CD14-positive monocyte (primary cell): ENCODE measurements at regions not wholly inside any gene's neighbourhood (a gene's known extent, or its start where the extent isn't known, plus 50 kb on each side); places are given as distances from the start of the nearest gene placed in this dataset.

ENCODE experiments used
- DNase-seq, 3 donors: peaks; one replicate each; pipeline ENCODE4 v3.0.0-alpha.2; 2011 to 2022
- H2AFZ ChIP-seq: 2 replicates; pipeline ENCODE4 v1.6.0; 2012; ENCODE audit warnings: mild to moderate bottlenecking, low read depth, low read length, inconsistent platforms; ENCODE audit not compliant: insufficient read depth, poor library complexity, severe bottlenecking
- H3K27ac ChIP-seq, 2 donors: 1 replicate in 1 of 2; 2 replicates in 1 of 2; pipeline ENCODE4 v1.5.1; 2012 to 2013; ENCODE audit warnings: low read length in 2 of 2, control low read depth in 1 of 2, inconsistent platforms in 1 of 2, low read depth in 1 of 2, mild to moderate bottlenecking in 1 of 2
- H3K27me3 ChIP-seq, 2 donors: one replicate each; pipeline versions ENCODE4 v1.6.0 to v1.6.1; 2011 to 2013; ENCODE audit warnings: low read length in 2 of 2; ENCODE audit not compliant: control insufficient read depth in 2 of 2, insufficient read depth in 2 of 2
- H3K36me3 ChIP-seq, 2 donors: replicated peaks in 1 of 2; 1 replicate in 1 of 2; 2 replicates in 1 of 2; pipeline versions ENCODE4 v1.5.1 to v1.6.1; 2012 to 2013; ENCODE audit warnings: low read length in 2 of 2, control low read depth in 1 of 2, inconsistent platforms in 1 of 2, mild to moderate bottlenecking in 1 of 2; ENCODE audit not compliant: insufficient read depth in 2 of 2, control insufficient read depth in 1 of 2
- H3K4me1 ChIP-seq, 2 donors: 1 replicate in 1 of 2; 2 replicates in 1 of 2; pipeline versions ENCODE4 v1.5.1 to v1.6.1; 2012 to 2013; ENCODE audit warnings: low read length in 2 of 2, control low read depth in 1 of 2, inconsistent platforms in 1 of 2, mild to moderate bottlenecking in 1 of 2, moderate library complexity in 1 of 2; ENCODE audit not compliant: insufficient read depth in 2 of 2, control insufficient read depth in 1 of 2
- H3K4me2 ChIP-seq: replicated peaks from 2 replicates; pipeline ENCODE3; 2012; ENCODE audit warnings: low read length, moderate library complexity, mild to moderate bottlenecking; ENCODE audit not compliant: poor library complexity, severe bottlenecking; ENCODE audit errors: extremely low read depth
- H3K4me3 ChIP-seq, 3 experiments: fragments of 200-600 bp in 1 of 3; sonication (generic) in 1 of 3; replicated peaks in 1 of 3; 1 replicate in 2 of 3; 2 replicates in 1 of 3; pipeline ENCODE4 v1.5.1; 2011 to 2013; ENCODE audit warnings: low read length in 3 of 3, mild to moderate bottlenecking in 3 of 3, control low read depth in 2 of 3, low read depth in 2 of 3, inconsistent platforms in 1 of 3, moderate library complexity in 1 of 3
- H3K79me2 ChIP-seq: 2 replicates; pipeline ENCODE4 v1.6.0; 2012; ENCODE audit warnings: mild to moderate bottlenecking, control low read depth, inconsistent platforms, low read length, moderate library complexity; ENCODE audit not compliant: insufficient read depth
- H3K9ac ChIP-seq: 2 replicates; pipeline ENCODE4 v1.6.0; 2017; ENCODE audit warnings: low read length, mild to moderate bottlenecking; ENCODE audit not compliant: insufficient read depth, poor library complexity, severe bottlenecking
- H3K9me3 ChIP-seq, 2 donors: replicated peaks in 1 of 2; 1 replicate in 1 of 2; 2 replicates in 1 of 2; pipeline versions ENCODE4 v1.5.1 to v1.6.1; 2012 to 2013; ENCODE audit warnings: low read length in 2 of 2, control low read depth in 1 of 2; ENCODE audit not compliant: control insufficient read depth in 1 of 2, insufficient read depth in 1 of 2
- H4K20me1 ChIP-seq: 2 replicates; pipeline ENCODE4 v1.6.0; 2012; ENCODE audit warnings: mild to moderate bottlenecking, low read length, control low read depth, moderate library complexity; ENCODE audit not compliant: insufficient read depth
- H3K27ac Mint-ChIP-seq, 7 donors: one replicate each; pipeline ENCODE4 v1.8.0; 2020; ENCODE audit warnings: mild to moderate bottlenecking in 7 of 7, mixed read lengths in 7 of 7, moderate library complexity in 6 of 7, inconsistent platforms in 2 of 7
- H3K27me3 Mint-ChIP-seq, 3 donors: one replicate each; pipeline ENCODE4 v1.8.0; 2021 to 2022; ENCODE audit warnings: low read depth in 3 of 3, mild to moderate bottlenecking in 3 of 3, mixed read lengths in 3 of 3, moderate library complexity in 3 of 3, inconsistent platforms in 1 of 3
- H3K36me3 Mint-ChIP-seq, 2 donors: one replicate each; pipeline ENCODE4 v1.8.0; 2020; ENCODE audit warnings: mixed read lengths in 2 of 2, inconsistent platforms in 1 of 2, mild to moderate bottlenecking in 1 of 2
- H3K4me1 Mint-ChIP-seq: one replicate; pipeline ENCODE4 v1.8.0; 2020; ENCODE audit warnings: mild to moderate bottlenecking, mixed read lengths
- H3K4me3 Mint-ChIP-seq, 2 donors: one replicate each; pipeline ENCODE4 v1.8.0; 2020; ENCODE audit warnings: mild to moderate bottlenecking in 2 of 2, mixed read lengths in 2 of 2, moderate library complexity in 1 of 2
- H3K9me3 Mint-ChIP-seq, 7 donors: one replicate each; pipeline ENCODE4 v1.8.0; 2020 to 2022; ENCODE audit warnings: mixed read lengths in 7 of 7, mild to moderate bottlenecking in 6 of 7, moderate library complexity in 6 of 7, inconsistent platforms in 2 of 7
- CTCF ChIP-seq: fragments of 200-600 bp; IDR thresholded peaks from one replicate; pipeline ENCODE4 v1.8.0; 2022; ENCODE audit warnings: antibody characterized with exemption, mild to moderate bottlenecking
- WGBS: methylation state at CpG from one replicate; pipeline ENCODE4 v1.1.5; 2013; ENCODE audit warnings: missing lambda C conversion rate; ENCODE audit not compliant: insufficient coverage; 5-methylcytosine and 5-hydroxymethylcytosine counted together
- intact Hi-C, 2 donors: fragments of 100-400 bp; cut with micrococcal nuclease; formaldehyde crosslinking; loops; one replicate each; pipeline versions ENCODE4 v1.15.0 to v1.15.1; 2023

DNA sequence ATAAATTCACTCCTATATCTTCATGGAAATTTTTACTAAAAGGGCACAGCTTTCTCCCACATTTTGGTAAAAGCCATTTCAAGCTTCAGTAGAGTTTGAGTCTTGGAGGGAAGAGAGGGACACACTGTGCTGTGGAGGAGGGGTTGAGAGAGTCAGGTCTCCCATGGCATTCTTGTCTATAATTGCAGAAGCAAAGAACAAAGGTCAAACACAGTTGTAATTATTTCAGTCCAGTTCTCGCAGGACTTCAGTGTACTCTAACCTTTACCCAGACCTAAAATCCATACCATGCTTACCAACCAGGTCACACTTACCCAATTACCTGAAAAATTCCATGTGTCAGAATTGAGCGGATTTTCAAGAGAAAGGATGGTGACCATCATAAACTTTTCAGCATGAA, 298.4 kb downstream of the XPNPEP1 start:
- Histone ChIP-seq H2AFZ (no peak overlapping the region), H3K36me3 (no peaks in the 10 kb centered on the region), H3K4me3 (no peak overlapping the region), H3K79me2 (no peaks in the 10 kb centered on the region), H3K9me3 (no peaks in the 10 kb centered on the region), H3K27ac (no peak overlapping the region), H3K4me1 (no peaks in the 10 kb centered on the region), H3K27me3 (no peaks in the 10 kb centered on the region), H4K20me1 (no peaks in the 10 kb centered on the region), H3K4me2 (no peak overlapping the region), H3K9ac (no peak overlapping the region)
- no peak overlapping the region for H3K4me3 Mint-ChIP-seq
- H3K27ac Mint-ChIP-seq: no peak overlapping the region
- H3K9me3 Mint-ChIP-seq: peaks cover 0 to 20% (median 5%) of the 10 kb centered on the region in 7 donors
- no peak for TF ChIP-seq CTCF
- intact Hi-C loops: no loop called here
- WGBS: 90% methylated on average over 1 of the region's 2 CpGs
- H3K36me3 Mint-ChIP-seq: no peaks in the 10 kb centered on the region
- no peaks in the 10 kb centered on the region for H3K27me3 Mint-ChIP-seq
- DNase-seq: no peak
- no peaks in the 10 kb centered on the region for H3K4me1 Mint-ChIP-seq

- Mint-ChIP-seq H3K27ac (no peak overlapping the region), H3K4me1 (no peaks in the 10 kb centered on the region), H3K4me3 (no peak overlapping the region), H3K27me3 (no peaks in the 10 kb centered on the region), H3K9me3 (peaks cover 0 to 15% (median 5%) of the 10 kb centered on the region in 7 donors), H3K36me3 (no peaks in the 10 kb centered on the region)
- Histone ChIP-seq H3K4me1 (no peaks in the 10 kb centered on the region), H3K9me3 (no peaks in the 10 kb centered on the region), H3K27ac (no peak overlapping the region), H4K20me1 (no peaks in the 10 kb centered on the region), H3K36me3 (no peaks in the 10 kb centered on the region), H3K4me3 (no peak overlapping the region), H3K79me2 (no peaks in the 10 kb centered on the region), H3K4me2 (no peak overlapping the region), H3K27me3 (no peaks in the 10 kb centered on the region), H3K9ac (no peak overlapping the region), H2AFZ (no peak overlapping the region)
- no peak for TF ChIP-seq CTCF
- intact Hi-C loops: no loop called here
- no CpG with 5 or more reads among the region's 3 CpGs for WGBS
- no peak for DNase-seq
Observed at GRCh38 chr10:109622566-109622965, 300.7 kb downstream of the XPNPEP1 start.
